Adrenal gland (tissue), 9 donors: ENCODE measurements at regions not wholly inside any gene's neighbourhood (a gene's known extent, or its start where the extent isn't known, plus 50 kb on each side); places are given as distances from the start of the nearest gene placed in this dataset.
"Not testable (repeated sequence)": the region's sequence is repeated elsewhere in the genome, so short reads cannot be mapped to it uniquely, and the experiment has no call there.

ENCODE experiments used
- DNase-seq, 7 donors: peaks; one replicate each; pipeline ENCODE4 v3.0.0-alpha.2; 2019 to 2020
- H3K27ac ChIP-seq, 5 donors: fragments of 200-600 bp; sonication (generic) in 4 of 5; 1 replicate in 3 of 5; 2 replicates in 2 of 5; pipeline versions ENCODE4 v1.5.1 to v1.8.0; 2016 to 2020; ENCODE audit warnings: mild to moderate bottlenecking in 1 of 5
- H3K27me3 ChIP-seq: fragments of 200-600 bp; 2 replicates; pipeline ENCODE4 v1.8.0; 2021
- H3K36me3 ChIP-seq, 2 donors: fragments of 200-600 bp; replicated peaks in 1 of 2; 1 replicate in 1 of 2; 2 replicates in 1 of 2; pipeline versions ENCODE4 v1.5.1 to v1.8.0; 2018 to 2022
- H3K4me1 ChIP-seq, 2 donors: fragments of 200-600 bp; replicated peaks in 1 of 2; 1 replicate in 1 of 2; 2 replicates in 1 of 2; pipeline versions ENCODE4 v1.5.1 to v1.8.0; 2018 to 2021
- H3K4me3 ChIP-seq, 4 donors: fragments of 200-600 bp; sonication (generic) in 3 of 4; one replicate each; pipeline ENCODE4 v1.5.1; 2016 to 2018
- H3K9me3 ChIP-seq, 3 donors: fragments of 200-600 bp; sonication (generic) in 1 of 3; replicated peaks in 1 of 3; 1 replicate in 2 of 3; 2 replicates in 1 of 3; pipeline versions ENCODE4 v1.5.1 to v1.8.0; 2016 to 2021
- CTCF ChIP-seq, 6 experiments: fragments of 450-650 bp in 4 of 6; fragments of 200-600 bp in 2 of 6; sonication (generic) in 1 of 6; IDR thresholded peaks; 1 replicate in 5 of 6; 2 replicates in 1 of 6; pipeline versions ENCODE4 v1.5.1 to v1.8.0; 2016 to 2021; ENCODE audit warnings: antibody characterized with exemption in 6 of 6, mild to moderate bottlenecking in 2 of 6, moderate library complexity in 1 of 6
- POLR2A ChIP-seq, 2 donors: fragments of 450-650 bp; IDR thresholded peaks; one replicate each; pipeline ENCODE4 v1.6.1; 2017; ENCODE audit warnings: antibody characterized with exemption in 2 of 2, mild to moderate bottlenecking in 2 of 2, moderate library complexity in 1 of 2
- WGBS, 4 donors: extraction: QIAGEN DNeasy Blood & Tissue Kit in 2 of 4; methylation state at CpG; one replicate each; pipeline versions ENCODE4 v1.1.5 to v1.1.7; 2013 to 2017; 5-methylcytosine and 5-hydroxymethylcytosine counted together
- intact Hi-C, 2 donors: fragments of 100-400 bp; cut with DNase I; formaldehyde crosslinking; loops; one replicate each; pipeline versions ENCODE4 v1.14.1 to v1.15.0; 2022 to 2023
- donor health status: healthy with polysubstance abuse.
- donor health status: Bipolar disorder and iron deficiency.
- donor health status: DM: yes; HTN: yes; CAD: no.
- donor health status: DM: no; HTN: no; CAD: no.
- donor health status: DM: no; HTN: no; CAD: no.

DNA sequence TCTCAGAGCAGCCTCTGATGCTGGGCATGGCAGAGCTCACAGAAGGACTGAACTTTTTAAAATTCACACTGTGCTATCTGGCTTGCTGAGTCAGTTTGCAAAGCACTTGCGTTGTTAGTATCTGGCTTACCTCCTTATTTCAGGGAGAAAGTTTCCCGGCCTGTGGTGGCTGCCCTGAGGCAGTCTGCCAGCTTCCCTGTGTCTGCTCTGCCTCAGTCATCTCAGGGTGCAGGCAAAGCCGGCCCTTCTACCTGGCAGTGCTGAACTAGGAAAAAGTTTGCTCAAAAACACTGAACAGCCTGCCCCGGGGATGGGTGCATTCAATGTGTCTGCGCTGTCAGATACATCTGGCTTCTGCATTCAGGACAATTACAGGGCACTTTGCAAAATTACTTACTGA lies 90.2 kb upstream of the UXS1 start:
- WGBS, 4 donors, result 82 to 100% (median 87%) methylated on average over 1 to 5 of the region's 5 CpGs
- peak in 1 of 7 donors; percentile 14 for DNase-seq
- no peaks in the 10 kb centered on the region for H3K36me3 ChIP-seq
- no peak overlapping the region for H3K4me3 ChIP-seq
- H3K27ac ChIP-seq, result no peak overlapping the region
- H3K27me3 ChIP-seq, result no peaks in the 10 kb centered on the region
- H3K4me1 ChIP-seq, result no peaks in the 10 kb centered on the region
- no peak for TF ChIP-seq CTCF (IDR thresholded peaks at IDR 0.05)
- no peak for TF ChIP-seq POLR2A (IDR thresholded peaks at IDR 0.05)
- H3K9me3 ChIP-seq, result no peaks in the 10 kb centered on the region
- intact Hi-C loops, result no loop called here

DNA sequence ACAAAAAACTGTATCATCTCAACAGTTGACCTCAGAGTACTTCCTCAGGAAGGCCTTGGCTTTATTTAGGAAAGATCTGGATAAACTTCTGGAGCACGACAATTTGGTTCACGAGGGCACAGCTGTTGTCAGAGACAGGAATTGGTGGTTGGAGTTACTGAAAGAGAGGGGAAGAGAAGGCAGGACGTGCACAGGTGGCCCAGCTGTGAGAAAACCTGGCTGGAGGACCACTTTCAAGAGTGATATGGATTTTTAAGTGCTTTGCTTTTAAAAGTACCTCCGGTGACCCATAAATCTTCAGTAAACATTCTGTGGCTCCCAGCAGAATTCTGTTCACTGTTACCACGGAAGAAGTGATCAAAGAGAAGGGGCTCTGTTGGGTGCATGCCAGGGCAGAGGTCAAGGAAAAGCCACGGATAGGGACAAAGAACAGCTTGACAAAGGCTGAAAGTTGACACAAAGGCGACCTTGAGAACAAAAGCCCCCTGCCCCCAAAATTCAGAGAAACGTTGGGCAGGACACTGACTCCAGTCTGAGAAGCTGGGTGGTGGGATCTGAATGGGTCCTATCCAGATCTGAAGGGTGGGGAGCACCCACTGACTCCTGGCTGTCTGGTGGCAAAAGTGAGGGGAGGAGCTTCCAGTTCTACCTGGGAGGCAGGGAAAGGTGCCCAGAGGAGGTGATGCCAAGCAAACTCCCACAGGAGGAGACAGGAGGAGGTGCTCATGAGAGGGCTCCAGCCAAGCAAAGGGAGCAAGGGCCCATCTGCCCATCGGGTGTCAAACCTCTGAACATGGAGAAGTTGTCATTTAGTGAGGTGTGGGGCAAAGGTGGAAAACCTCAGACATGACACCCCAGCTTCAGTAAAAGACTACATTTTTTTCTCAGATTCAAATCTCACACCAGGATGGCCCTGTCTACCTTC lies 89.4 kb upstream of the UXS1 start:
- DNase-seq, result peak in 1 of 7 donors; percentile 20
- H3K9me3 ChIP-seq, H3K36me3 ChIP-seq, H3K4me3 ChIP-seq, intact Hi-C loops, H3K27ac ChIP-seq, H3K4me1 ChIP-seq, H3K27me3 ChIP-seq: not testable (repeated sequence)
- 44 to 50% (median 47%) methylated on average over 9 of the region's 9 CpGs for WGBS, 4 donors

GRCh38 chr2:106282462-106283170 lies 88.5 kb upstream of the UXS1 start:
- DNase-seq, result peak in 1 of 7 donors; percentile 20

GRCh38 chr2:106281907-106282430 lies 87.9 kb upstream of the UXS1 start:
- H3K9me3 ChIP-seq, H3K4me1 ChIP-seq, H3K27me3 ChIP-seq, intact Hi-C loops, H3K27ac ChIP-seq, H3K4me3 ChIP-seq, H3K36me3 ChIP-seq: not testable (repeated sequence)
- peak in 1 of 7 donors; percentile 35 for DNase-seq
- 73 to 79% (median 76%) methylated on average over 6 to 11 of the region's 11 CpGs for WGBS, 4 donors

More at GRCh38 chr2:106282462-106283170, 88.5 kb upstream of the UXS1 start:
- Histone ChIP-seq H3K4me1 (no peaks in the 10 kb centered on the region), H3K4me3 (no peak overlapping the region), H3K27me3 (no peaks in the 10 kb centered on the region), H3K27ac (no peak overlapping the region), H3K9me3 (no peaks in the 10 kb centered on the region), H3K36me3 (no peaks in the 10 kb centered on the region)
- TF ChIP-seq CTCF (IDR thresholded peaks at IDR 0.05) (no peak), POLR2A (IDR thresholded peaks at IDR 0.05) (no peak)
- 47 to 61% (median 56%) methylated on average over 7 to 12 of the region's 12 CpGs for WGBS, 4 donors
- intact Hi-C loops, result no loop called here

- Histone ChIP-seq H3K27ac (no peak overlapping the region), H3K4me3 (no peak overlapping the region), H3K4me1 (no peaks in the 10 kb centered on the region), H3K9me3 (no peaks in the 10 kb centered on the region), H3K27me3 (no peaks in the 10 kb centered on the region), H3K36me3 (no peaks in the 10 kb centered on the region)
- TF ChIP-seq CTCF (IDR thresholded peaks at IDR 0.05) (no peak), POLR2A (IDR thresholded peaks at IDR 0.05) (no peak)
- intact Hi-C loops, result no loop called here
- DNase-seq, result peak in 1 of 7 donors; percentile 24
- 69 to 87% (median 77%) methylated on average over 10 of the region's 10 CpGs for WGBS, 4 donors
Observed at GRCh38 chr2:106280722-106281446, 86.8 kb upstream of the UXS1 start.
